GM12874 (cell line): ENCODE measurements at regions not wholly inside any gene's neighbourhood (a gene's known extent, or its start where the extent isn't known, plus 50 kb on each side); places are given as distances from the start of the nearest gene placed in this dataset.

Experiments used
- CTCF ChIP-seq: IDR thresholded peaks from 2 replicates; pipeline ENCODE4 v1.5.1; 2011; ENCODE audit warnings: low read depth, mild to moderate bottlenecking, control low read depth, low read length, moderate library complexity; ENCODE audit not compliant: insufficient read depth

DNA sequence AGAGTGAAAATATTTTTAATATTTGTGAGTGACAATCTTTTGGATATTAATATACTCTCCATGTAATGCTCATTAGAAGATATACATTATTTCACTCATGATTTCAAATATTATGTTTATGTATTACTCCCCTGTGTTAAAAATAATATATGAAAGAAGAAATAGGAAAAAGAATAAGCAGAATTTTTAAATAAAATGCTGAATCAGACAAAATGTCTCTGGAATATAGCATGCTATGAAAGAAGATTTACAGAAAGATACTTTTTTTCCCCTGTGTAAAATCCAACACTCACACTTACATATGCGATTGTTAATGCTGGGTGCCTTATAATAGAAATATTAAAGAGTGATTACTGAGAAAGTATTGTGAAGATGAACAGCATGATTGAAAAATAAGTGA lies 373.7 kb downstream of the ANXA1 start:
- TF ChIP-seq CTCF: no peak

- no peak for TF ChIP-seq CTCF
Observed at GRCh38 chr9:73527521-73527920, 375.9 kb downstream of the ANXA1 start.

DNA sequence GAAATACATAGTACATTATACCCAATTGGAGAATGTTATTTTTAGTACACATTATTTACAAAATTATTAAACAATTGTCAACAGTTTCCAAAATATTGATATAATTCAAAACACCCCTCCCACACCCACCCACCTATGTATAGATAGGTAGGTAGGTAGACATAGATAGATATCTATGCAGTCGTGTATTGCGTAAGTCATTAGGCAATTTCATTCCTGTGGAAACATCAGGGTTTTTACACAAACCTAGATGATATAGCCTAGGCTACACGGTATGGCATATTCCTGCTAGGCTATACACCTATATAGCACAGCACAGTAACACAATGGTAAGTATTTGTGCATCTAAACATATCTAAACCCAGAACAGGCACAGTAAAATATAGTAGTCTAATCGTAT lies 377.3 kb downstream of the ANXA1 start:
- TF ChIP-seq CTCF: no peak

DNA sequence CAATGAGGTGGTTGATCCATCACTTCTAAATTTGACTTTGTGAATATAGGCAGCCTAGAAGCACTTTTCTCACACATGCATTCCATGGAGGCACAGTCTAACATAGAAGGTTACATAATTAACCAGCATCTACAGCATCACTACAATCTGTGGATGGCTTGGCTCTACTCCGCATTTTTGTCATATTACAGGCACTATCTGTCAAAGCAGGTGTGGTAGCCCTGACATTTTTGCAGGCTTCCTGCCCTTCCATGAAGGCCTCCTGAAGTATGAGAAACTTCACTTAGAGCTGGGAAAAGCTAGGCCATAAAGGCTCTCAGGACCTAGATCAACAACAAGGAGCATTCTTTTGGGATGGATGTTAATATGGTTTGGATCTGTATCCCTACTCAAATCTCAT lies 378.0 kb downstream of the ANXA1 start:
- no peak for TF ChIP-seq CTCF

GRCh38 chr9:73531051-73531532 lies 379.4 kb downstream of the ANXA1 start:
- no peak for TF ChIP-seq CTCF

DNA sequence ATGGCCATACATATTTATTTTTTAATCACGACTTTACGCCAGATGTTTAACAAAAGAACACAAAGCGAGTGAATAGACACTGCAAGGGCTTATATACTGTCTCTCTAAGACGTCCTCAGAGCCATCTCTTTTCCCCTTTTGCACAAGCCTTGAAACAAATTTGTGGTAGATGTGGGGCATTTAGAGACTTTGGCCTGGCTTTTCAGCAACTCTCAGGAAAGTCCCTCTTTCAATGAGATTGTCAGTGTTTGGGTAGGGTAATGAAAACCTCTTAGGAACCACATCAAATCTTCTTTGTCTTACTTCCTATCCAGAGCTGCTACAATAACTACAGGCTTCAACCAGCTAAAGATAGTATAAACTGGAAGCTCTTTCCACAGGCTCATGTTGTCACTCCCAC lies 380.0 kb downstream of the ANXA1 start:
- no peak for TF ChIP-seq CTCF

DNA sequence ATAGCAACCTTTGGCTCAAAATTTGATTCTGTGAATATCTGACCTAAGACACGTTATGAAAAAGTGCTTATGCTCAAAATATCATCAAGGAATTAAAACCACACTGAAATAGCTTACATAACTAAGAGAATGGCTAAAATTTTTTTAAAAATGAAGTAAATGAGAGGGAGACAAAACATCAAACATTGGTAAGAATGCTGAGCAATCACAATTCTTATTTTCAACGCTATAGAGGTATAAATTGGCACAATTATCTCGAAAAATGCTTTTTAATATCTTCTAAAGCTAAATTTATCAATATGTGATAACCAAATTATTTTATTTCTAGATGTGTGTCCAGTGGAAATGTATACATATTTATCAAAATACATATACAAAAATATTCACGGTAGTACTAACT lies 381.3 kb downstream of the ANXA1 start:
- TF ChIP-seq CTCF: no peak

GRCh38 chr9:73536403-73536802 lies 384.7 kb downstream of the ANXA1 start:
- no peak for TF ChIP-seq CTCF
